IMR-90 (cell line): ENCODE measurements at regions not wholly inside any gene's neighbourhood (a gene's known extent, or its start where the extent isn't known, plus 50 kb on each side); places are given as distances from the start of the nearest gene placed in this dataset.

ENCODE experiments used
- ATAC-seq: fragments of 200-7000 bp; cut with Tn5 transposase; 2 replicates; pipeline ENCODE4 v1.9.1; 2020; ENCODE audit warnings: low read depth, mild to moderate bottlenecking, moderate library complexity
- BruUV-seq: library from RNA; stranded (reverse); fragments of 400-500 nt; replicated peaks from 2 replicates; lab custom pipeline; 2021; lab: Mats Ljungman, UMichigan
- CTCF ChIA-PET: fragments of 300-600 bp; formaldehyde crosslinking; extraction: SDS; loops from one replicate; lab custom pipeline; 2021; ENCODE audit warnings: antibody characterized with exemption; lab: Yijun Ruan, JAX
- POLR2A ChIA-PET: fragments of 300-600 bp; sonication (Branson Sonifier 250); formaldehyde crosslinking; loops from one replicate; lab custom pipeline; 2022; ENCODE audit warnings: antibody characterized with exemption; ENCODE audit not compliant: unreplicated experiment; lab: Charles Lee
- DNase-seq: peaks from one replicate; pipeline ENCODE4 v3.0.0; 2013
- H2AFZ ChIP-seq: replicated peaks from 2 replicates; pipeline ENCODE3; 2013; ENCODE audit warnings: low read length, mild to moderate bottlenecking; ENCODE audit not compliant: poor library complexity
- H2AK5ac ChIP-seq: 2 replicates; pipeline ENCODE4 v1.6.1; 2013; ENCODE audit warnings: low read depth, low read length, inconsistent platforms
- H2AK9ac ChIP-seq: replicated peaks from 2 replicates; pipeline ENCODE3; 2013; ENCODE audit warnings: mild to moderate bottlenecking, low read depth, low read length, moderate library complexity; ENCODE audit not compliant: poor library complexity
- H2BK120ac ChIP-seq: 2 replicates; pipeline ENCODE4 v1.6.1; 2013; ENCODE audit warnings: low read depth, low read length, inconsistent platforms
- H2BK15ac ChIP-seq: 3 replicates; pipeline ENCODE4 v1.6.1; 2013; ENCODE audit warnings: low read depth, low read length, inconsistent platforms
- H2BK20ac ChIP-seq: 2 replicates; pipeline ENCODE4 v1.6.1; 2013; ENCODE audit warnings: low read depth, mild to moderate bottlenecking, inconsistent platforms, low read length, moderate library complexity
- H2BK5ac ChIP-seq: 2 replicates; pipeline ENCODE4 v1.6.1; 2013; ENCODE audit warnings: mild to moderate bottlenecking, low read depth, low read length, inconsistent platforms; ENCODE audit not compliant: poor library complexity, severe bottlenecking
- H3K14ac ChIP-seq: replicated peaks from 2 replicates; pipeline ENCODE4 v1.6.1; 2013; ENCODE audit warnings: low read depth, low read length, inconsistent platforms
- H3K18ac ChIP-seq: 2 replicates; pipeline ENCODE4 v1.6.1; 2013; ENCODE audit warnings: low read depth, low read length, control low read depth
- H3K23ac ChIP-seq: 2 replicates; pipeline ENCODE4 v1.6.1; 2013; ENCODE audit warnings: low read depth, low read length, inconsistent platforms
- H3K27ac ChIP-seq: 2 replicates; pipeline ENCODE4 v1.5.1; 2013; ENCODE audit warnings: mild to moderate bottlenecking, control low read depth, low read length; ENCODE audit not compliant: insufficient read depth
- H3K27me3 ChIP-seq: 2 replicates; pipeline ENCODE4 v1.6.1; 2013; ENCODE audit warnings: low read length; ENCODE audit not compliant: control insufficient read depth, insufficient read depth
- H3K36me3 ChIP-seq: 2 replicates; pipeline ENCODE4 v1.6.1; 2013; ENCODE audit warnings: low read length, mixed read lengths; ENCODE audit not compliant: control insufficient read depth, insufficient read depth
- H3K4ac ChIP-seq: 2 replicates; pipeline ENCODE4 v1.6.1; 2013; ENCODE audit warnings: low read depth, low read length, inconsistent platforms
- H3K4me1 ChIP-seq: 2 replicates; pipeline ENCODE4 v1.6.1; 2013; ENCODE audit warnings: low read length, mixed read lengths; ENCODE audit not compliant: control insufficient read depth, insufficient read depth
- H3K4me2 ChIP-seq: 2 replicates; pipeline ENCODE4 v1.6.1; 2013; ENCODE audit warnings: low read depth, mild to moderate bottlenecking, control low read depth, low read length, moderate library complexity
- H3K4me3 ChIP-seq: 2 replicates; pipeline ENCODE4 v1.5.1; 2013; ENCODE audit warnings: low read depth, mild to moderate bottlenecking, control low read depth, low read length, moderate library complexity; ENCODE audit not compliant: insufficient read depth
- H3K56ac ChIP-seq: 2 replicates; pipeline ENCODE4 v1.6.1; 2013; ENCODE audit warnings: low read length, inconsistent platforms; ENCODE audit not compliant: insufficient read depth; ENCODE audit errors: extremely low read depth
- H3K79me1 ChIP-seq, 2 experiments: 2 replicates each; pipeline ENCODE4 v1.6.1; 2013; ENCODE audit warnings: low read length in 2 of 2, inconsistent platforms in 1 of 2, low read depth in 1 of 2
- H3K9ac ChIP-seq: 2 replicates; pipeline ENCODE4 v1.6.1; 2013; ENCODE audit warnings: low read depth, low read length, control low read depth
- H3K9me1 ChIP-seq: 2 replicates; pipeline ENCODE4 v1.6.1; 2013; ENCODE audit warnings: low read length, inconsistent platforms; ENCODE audit not compliant: insufficient read depth
- H3K9me3 ChIP-seq: 2 replicates; pipeline ENCODE4 v1.6.1; 2013; ENCODE audit warnings: low read length; ENCODE audit not compliant: control insufficient read depth, insufficient read depth
- H4K20me1 ChIP-seq: 2 replicates; pipeline ENCODE4 v1.6.1; 2013; ENCODE audit warnings: low read length, inconsistent platforms; ENCODE audit not compliant: insufficient read depth
- H4K5ac ChIP-seq: 2 replicates; pipeline ENCODE4 v1.6.1; 2013; ENCODE audit warnings: mild to moderate bottlenecking, low read depth, low read length, control low read depth
- H4K8ac ChIP-seq, 2 experiments: 2 replicates each; pipeline ENCODE4 v1.6.1; 2013; ENCODE audit warnings: low read depth in 2 of 2, low read length in 2 of 2, control low read depth in 1 of 2, inconsistent platforms in 1 of 2
- H4K91ac ChIP-seq: 2 replicates; pipeline ENCODE4 v1.6.1; 2013; ENCODE audit warnings: low read depth, low read length, inconsistent platforms; ENCODE audit not compliant: insufficient read depth
- BHLHE40 ChIP-seq: fragments of 150-350 bp; IDR thresholded peaks from 2 replicates; pipeline ENCODE4 v1.6.1; 2016; ENCODE audit warnings: mild to moderate bottlenecking, low read depth, low read length
- CEBPB ChIP-seq: IDR thresholded peaks from 2 replicates; pipeline ENCODE4 v1.6.1; 2012; ENCODE audit warnings: low read depth, low read length, improper control_type of control experiment
- CHD1 ChIP-seq: IDR thresholded peaks from 2 replicates; pipeline ENCODE4 v1.6.1; 2012; ENCODE audit warnings: low read depth, low read length, improper control_type of control experiment
- CTCF ChIP-seq: conservative IDR thresholded peaks from 2 replicates; pipeline ENCODE4 v1.5.1; 2012; ENCODE audit warnings: mild to moderate bottlenecking, low read depth, low read length, improper control_type of control experiment
- ELK1 ChIP-seq: fragments of 150-350 bp; IDR thresholded peaks from 2 replicates; pipeline ENCODE4 v1.6.1; 2016; ENCODE audit warnings: low read depth, mild to moderate bottlenecking, low read length, moderate library complexity, borderline replicate concordance
- FOS ChIP-seq: fragments of 150-350 bp; IDR thresholded peaks from 2 replicates; pipeline ENCODE4 v1.6.1; 2016; ENCODE audit warnings: low read depth, low read length
- MAFK ChIP-seq: IDR thresholded peaks from 2 replicates; pipeline ENCODE4 v1.6.1; 2012; ENCODE audit warnings: low read depth, low read length, improper control_type of control experiment
- MAZ ChIP-seq: IDR thresholded peaks from 2 replicates; pipeline ENCODE4 v1.6.1; 2012; ENCODE audit warnings: low read depth, mild to moderate bottlenecking, low read length, improper control_type of control experiment, moderate library complexity, borderline replicate concordance
- MXI1 ChIP-seq: IDR thresholded peaks from 2 replicates; pipeline ENCODE4 v1.6.1; 2012; ENCODE audit warnings: low read depth, mild to moderate bottlenecking, low read length, moderate library complexity, borderline replicate concordance
- NFE2L2 ChIP-seq: fragments of 150-350 bp; IDR thresholded peaks from 2 replicates; pipeline ENCODE4 v1.6.1; 2016; ENCODE audit warnings: low read depth, mild to moderate bottlenecking, low read length
- POLR2A ChIP-seq: IDR thresholded peaks from 2 replicates; pipeline ENCODE4 v1.6.1; 2012; ENCODE audit warnings: mild to moderate bottlenecking, low read depth, low read length
- RCOR1 ChIP-seq: IDR thresholded peaks from 2 replicates; pipeline ENCODE4 v1.6.1; 2012; ENCODE audit warnings: mild to moderate bottlenecking, low read length, improper control_type of control experiment; ENCODE audit not compliant: insufficient replicate concordance
- RFX5 ChIP-seq: IDR thresholded peaks from 2 replicates; pipeline ENCODE4 v1.8.0; 2012; ENCODE audit warnings: low read depth, mild to moderate bottlenecking, low read length, moderate library complexity
- USF2 ChIP-seq: fragments of 150-350 bp; IDR thresholded peaks from 2 replicates; pipeline ENCODE4 v1.6.1; 2017; ENCODE audit warnings: mild to moderate bottlenecking, antibody characterized with exemption, low read length, low read depth
- WGBS, 2 experiments: methylation state at CpG; one replicate each; pipeline versions ENCODE4 v1.1.5 to v1.1.7; 2013; ENCODE audit warnings: missing lambda C conversion rate in 2 of 2; ENCODE audit not compliant: insufficient read length in 1 of 2; ENCODE audit errors: extremely low coverage in 2 of 2; 5-methylcytosine and 5-hydroxymethylcytosine counted together
- dilution Hi-C: fragments of 300-500 bp; cut with HindIII; formaldehyde crosslinking; loops from one replicate; pipeline ENCODE4 v1.14.3; 2018; ENCODE audit warnings: low sequenced_read_pairs; ENCODE audit not compliant: unreplicated experiment
- in situ Hi-C: fragments of 300-500 bp; cut with MboI; formaldehyde crosslinking; loops from 3 replicates; pipeline ENCODE4 v1.14.3; 2019; ENCODE audit warnings: low sequenced_read_pairs, inconsistent platforms, mixed read lengths
- intact Hi-C: fragments of 100-400 bp; cut with micrococcal nuclease; formaldehyde crosslinking; loops from 2 replicates; pipeline ENCODE4 v1.10.0; 2022

- Histone ChIP-seq H4K91ac (peak overlapping the region; percentile 75), H3K23ac (no peak overlapping the region), H3K9ac (no peak overlapping the region), H3K79me1 (no peaks in the 10 kb centered on the region), H3K14ac (peak overlapping the region; percentile 70; the same call in 1 of the 2 replicates), H3K36me3 (no peaks in the 10 kb centered on the region), H3K56ac (no peak overlapping the region), H3K27ac (peak overlapping the region; percentile 56; the same call in 1 of the 2 replicates), H2AK5ac (peak overlapping the region; percentile 83), H4K20me1 (no peaks in the 10 kb centered on the region), H3K9me3 (peaks cover 3% of the 10 kb centered on the region; the same call in 1 of the 2 replicates), H2BK20ac (peak overlapping the region; percentile 93), H3K9me1 (peaks cover 7% of the 10 kb centered on the region; the same call in 1 of the 2 replicates), H2BK120ac (peak overlapping the region; percentile 99), H4K5ac (peak overlapping the region; percentile 95), H3K27me3 (no peaks in the 10 kb centered on the region), H2BK5ac (peak overlapping the region; percentile 96), H3K18ac (peak overlapping the region; percentile 100), H3K4me1 (peaks cover 22% of the 10 kb centered on the region), H3K4ac (peak overlapping the region; percentile 95), H4K8ac (peak overlapping the region; percentile 84 to 90; a peak in 3 of 4 replicates), H2BK15ac (peak overlapping the region; percentile 84; the same call in 2 of the 3 replicates), H2AFZ (no peak overlapping the region), H2AK9ac (no peak overlapping the region), H3K4me3 (no peak overlapping the region), H3K4me2 (no peak overlapping the region)
- ChIA-PET POLR2A (no interaction called here), CTCF (no interaction called here)
- ATAC-seq (no peak), DNase-seq (no peak)
- no CpG with 5 or more reads among the region's 2 CpGs for WGBS, 2 experiments
- dilution Hi-C loops (no loop called here), in situ Hi-C loops (no loop called here), intact Hi-C loops (no loop called here)
- no TSS peak for BruUV-seq
- TF ChIP-seq FOS (no peak), ELK1 (no peak), RFX5 (no peak), MAFK (no peak), RCOR1 (no peak), CTCF (no peak), MAZ (no peak), NFE2L2 (no peak), USF2 (no peak), POLR2A (no peak), CHD1 (no peak), MXI1 (no peak), CEBPB (no peak), BHLHE40 (no peak)
These were observed 353.7 kb upstream of the ACTBL2 start for GRCh38 chr5:57836331-57836730.
